NB4 (cell line): ENCODE measurements at regions not wholly inside any gene's neighbourhood (a gene's known extent, or its start where the extent isn't known, plus 50 kb on each side); places are given as distances from the start of the nearest gene placed in this dataset.

Experiments used
- DNase-seq: peaks from one replicate; pipeline ENCODE4 v3.0.0; 2010; ENCODE audit warnings: low read depth
- H3K4me3 ChIP-seq: one replicate; pipeline ENCODE4 v1.5.1; 2011; ENCODE audit warnings: mild to moderate bottlenecking, low read depth, low read length, moderate library complexity
- CTCF ChIP-seq: IDR thresholded peaks from one replicate; pipeline ENCODE4 v1.5.1; 2012; ENCODE audit warnings: low read depth, low read length
- MAX ChIP-seq: IDR thresholded peaks from 2 replicates; pipeline ENCODE4 v1.6.1; 2011; ENCODE audit warnings: low read depth, low read length
- MYC ChIP-seq: IDR thresholded peaks from 2 replicates; pipeline ENCODE4 v1.6.1; 2011; ENCODE audit warnings: low read depth, low read length
- POLR2A ChIP-seq: IDR thresholded peaks from 2 replicates; pipeline ENCODE4 v1.6.1; 2011; ENCODE audit warnings: mild to moderate bottlenecking; ENCODE audit not compliant: insufficient read length; ENCODE audit errors: extremely low read depth

GRCh38 chr22:20648306-20648903, 125.5 kb upstream of the SERPIND1 start:
- H3K4me3 ChIP-seq: no peak overlapping the region
- TF ChIP-seq CTCF: no peak
- no peak for TF ChIP-seq MAX
- TF ChIP-seq MYC: no peak
- TF ChIP-seq POLR2A: no peak
- no peak for DNase-seq

GRCh38 chr22:20650294-20651207, 123.4 kb upstream of the SERPIND1 start:
- TF ChIP-seq MYC (no peak), CTCF (no peak), POLR2A (no peak), MAX (no peak)
- DNase-seq: no peak
- no peak overlapping the region for H3K4me3 ChIP-seq

DNA sequence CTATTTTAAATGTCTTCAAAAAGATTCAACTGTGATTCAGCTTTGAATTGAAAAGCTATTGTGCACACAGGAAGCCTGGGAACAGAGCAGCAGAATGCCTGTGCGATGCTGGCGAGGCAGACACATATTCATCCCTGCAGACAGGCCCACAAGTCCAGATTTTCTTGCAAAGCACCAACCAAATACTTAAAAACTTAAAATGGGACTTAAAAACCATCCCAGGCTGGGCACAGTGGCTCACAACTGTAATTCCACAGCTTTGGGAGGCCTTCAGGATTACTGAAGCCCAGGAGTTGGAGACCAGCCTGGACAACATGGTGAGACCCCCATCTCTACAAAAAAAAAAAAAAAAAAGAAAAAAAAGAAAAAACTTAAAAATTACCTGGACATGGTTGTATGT, 122.6 kb upstream of the SERPIND1 start:
- H3K4me3 ChIP-seq: no peak overlapping the region
- TF ChIP-seq POLR2A: no peak
- TF ChIP-seq CTCF: no peak
- no peak for TF ChIP-seq MAX
- no peak for TF ChIP-seq MYC
- DNase-seq: no peak

DNA sequence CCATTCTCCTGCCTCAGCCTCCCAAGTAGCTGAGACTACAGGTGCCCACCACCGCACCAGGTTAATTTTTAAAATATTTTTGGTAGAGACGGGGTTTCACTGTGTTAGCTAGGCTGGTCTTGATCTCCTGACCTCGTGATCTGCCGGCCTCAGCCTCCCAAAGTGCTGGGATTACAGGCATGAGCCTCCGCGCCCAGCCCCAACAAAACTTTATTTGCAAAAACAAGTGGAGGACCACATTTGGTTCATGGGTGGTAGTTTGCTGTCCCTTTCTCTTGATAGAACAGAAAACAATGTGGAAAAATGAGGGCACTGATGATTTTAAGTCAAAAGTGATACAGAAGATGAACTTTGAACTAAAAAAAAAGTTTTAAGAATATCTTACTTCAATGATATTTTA, 121.8 kb upstream of the SERPIND1 start:
- TF ChIP-seq MAX: no peak
- no peak for TF ChIP-seq MYC
- TF ChIP-seq CTCF: no peak
- no peak for TF ChIP-seq POLR2A
- H3K4me3 ChIP-seq: no peak overlapping the region
- no peak for DNase-seq

DNA sequence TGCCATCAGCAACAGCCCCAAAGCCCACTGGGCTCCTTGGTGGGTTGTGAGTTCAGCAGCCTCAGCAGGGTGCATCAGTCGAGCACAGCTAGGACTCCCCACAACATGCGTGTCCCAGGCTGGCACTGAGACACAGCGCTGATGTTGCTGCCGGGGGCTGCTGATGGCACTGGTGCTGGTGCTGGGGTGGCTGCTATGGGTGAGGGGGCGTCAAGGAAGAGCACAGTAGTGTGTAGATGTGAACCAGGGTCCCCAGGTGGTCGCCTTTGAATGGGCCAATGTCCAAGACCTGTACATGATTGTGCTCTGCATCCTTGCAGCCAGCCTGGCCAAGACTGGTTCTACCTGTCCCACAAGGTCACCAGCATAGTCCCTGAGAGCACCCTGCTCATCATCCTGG, 121.3 kb upstream of the SERPIND1 start:
- DNase-seq: no peak
- H3K4me3 ChIP-seq: no peak overlapping the region
- TF ChIP-seq POLR2A (no peak), CTCF (no peak), MYC (no peak), MAX (no peak)
